HUDEP-2 (cell line): ENCODE measurements at regions not wholly inside any gene's neighbourhood (a gene's known extent, or its start where the extent isn't known, plus 50 kb on each side); places are given as distances from the start of the nearest gene placed in this dataset.

Source experiments
- DNase-seq, 76 experiments: peaks; one replicate each; lab custom pipeline; 2025; ENCODE audit not compliant: unreplicated experiment in 76 of 76; lab: John Stamatoyannopoulos, UW

GRCh38 chr5:159420940-159421339 is 90.7 kb upstream of the IL12B start:
- DNase-seq = no peak

GRCh38 chr5:159422361-159422760 is 92.1 kb upstream of the IL12B start:
- DNase-seq = no peak

GRCh38 chr5:159422910-159423309 is 92.6 kb upstream of the IL12B start:
- DNase-seq = no peak

- DNase-seq = no peak
Observed at GRCh38 chr5:159424123-159424522, 93.8 kb upstream of the IL12B start.

- DNase-seq = no peak
Observed at GRCh38 chr5:159426694-159427093, 96.4 kb upstream of the IL12B start.

GRCh38 chr5:159427180-159428012 is 97.1 kb upstream of the IL12B start:
- DNase-seq = no peak

GRCh38 chr5:159430361-159431012 is 100.2 kb upstream of the IL12B start:
- DNase-seq = no peak

GRCh38 chr5:159435855-159436254 is 105.6 kb upstream of the IL12B start:
- no peak for DNase-seq

- no peak for DNase-seq
Observed at GRCh38 chr5:159438092-159438491, 107.8 kb upstream of the IL12B start.

- DNase-seq = no peak
Observed at GRCh38 chr5:159439002-159439401, 108.7 kb upstream of the IL12B start.

- no peak for DNase-seq
Observed at GRCh38 chr5:159440235-159440634, 109.9 kb upstream of the IL12B start.

- no peak for DNase-seq
Observed at GRCh38 chr5:159440968-159441367, 110.7 kb upstream of the IL12B start.

- DNase-seq = peak in 1 of 76 experiments; percentile 9
Observed at GRCh38 chr5:159441441-159441840, 111.2 kb upstream of the IL12B start.

GRCh38 chr5:159442206-159442850 is 112.0 kb upstream of the IL12B start:
- no peak for DNase-seq

GRCh38 chr5:159444441-159445082 is 114.3 kb upstream of the IL12B start:
- DNase-seq = peak in 5 of 76 experiments; percentile 3 to 49 (median 5)

- DNase-seq = no peak
Observed at GRCh38 chr5:159447116-159447515, 116.8 kb upstream of the IL12B start.

- no peak for DNase-seq
Observed at GRCh38 chr5:159448841-159449407, 118.6 kb upstream of the IL12B start.

GRCh38 chr5:159449925-159450324 is 119.6 kb upstream of the IL12B start:
- DNase-seq = no peak

GRCh38 chr5:159450417-159450816 is 120.1 kb upstream of the IL12B start:
- no peak for DNase-seq

GRCh38 chr5:159451197-159452052 is 121.1 kb upstream of the IL12B start:
- DNase-seq = peak in 4 of 76 experiments; percentile 7 to 25 (median 19)
